ENCODE measurements at regions not wholly inside any gene's neighbourhood (a gene's known extent, or its start where the extent isn't known, plus 50 kb on each side); places are given as distances from the start of the nearest gene placed in this dataset.
"Not testable (repeated sequence)": the region's sequence is repeated elsewhere in the genome, so short reads cannot be mapped to it uniquely, and the experiment has no call there.

- intact Hi-C loops (cut with DNase I): no loop called here
- Histone ChIP-seq H3K27ac (no peak overlapping the region), H3K9me3 (no peaks in the 10 kb centered on the region), H3K27me3 (replicated peaks; ENCODE audit: insufficient read depth) (no peaks in the 10 kb centered on the region), H3K4me3 (no peak overlapping the region), H3K4me1 (replicated peaks) (no peaks in the 10 kb centered on the region), H3K36me3 (no peaks in the 10 kb centered on the region)
- WGBS: 97% methylated on average over 1 of the region's 1 CpG
- no peak for DNase-seq (ENCODE audit: low spot score)
- TF ChIP-seq CTCF (IDR thresholded peaks at IDR 0.05): no peak
- no peak for TF ChIP-seq POLR2AphosphoS5 (IDR thresholded peaks at IDR 0.05)
Observed at GRCh38 chr7:79523436-79523835, 70.0 kb upstream of the MAGI2 start.

- no peaks in the 10 kb centered on the region for H3K27me3 ChIP-seq (replicated peaks; ENCODE audit: insufficient read depth)
- intact Hi-C loops (cut with DNase I): no loop called here
- H3K27ac ChIP-seq: no peak overlapping the region
- H3K4me3 ChIP-seq: no peak overlapping the region
- 71% methylated on average over 1 of the region's 1 CpG for WGBS
- H3K36me3 ChIP-seq: no peaks in the 10 kb centered on the region
- no peaks in the 10 kb centered on the region for H3K9me3 ChIP-seq
- no peak for DNase-seq (ENCODE audit: low spot score)
- TF ChIP-seq CTCF (IDR thresholded peaks at IDR 0.05): no peak
- TF ChIP-seq POLR2AphosphoS5 (IDR thresholded peaks at IDR 0.05): no peak
- TF ChIP-seq POLR2A (IDR thresholded peaks at IDR 0.05): no peak
- H3K4me1 ChIP-seq (replicated peaks): no peaks in the 10 kb centered on the region
Observed at GRCh38 chr7:79520543-79520942, 67.1 kb upstream of the MAGI2 start.

GRCh38 chr7:79515358-79515757 is 61.9 kb upstream of the MAGI2 start:
- H3K4me3 ChIP-seq: no peak overlapping the region
- no peaks in the 10 kb centered on the region for H3K27me3 ChIP-seq (replicated peaks; ENCODE audit: insufficient read depth)
- TF ChIP-seq CTCF (IDR thresholded peaks at IDR 0.05) (no peak), POLR2A (IDR thresholded peaks at IDR 0.05) (no peak), POLR2AphosphoS5 (IDR thresholded peaks at IDR 0.05) (no peak)
- WGBS: 84% methylated on average over 3 of the region's 3 CpGs
- H3K4me1 ChIP-seq (replicated peaks): no peaks in the 10 kb centered on the region
- H3K9me3 ChIP-seq: no peaks in the 10 kb centered on the region
- no peak for DNase-seq (ENCODE audit: low spot score)
- no peak overlapping the region for H3K27ac ChIP-seq
- H3K36me3 ChIP-seq: no peaks in the 10 kb centered on the region
- intact Hi-C loops (cut with DNase I): no loop called here

DNA sequence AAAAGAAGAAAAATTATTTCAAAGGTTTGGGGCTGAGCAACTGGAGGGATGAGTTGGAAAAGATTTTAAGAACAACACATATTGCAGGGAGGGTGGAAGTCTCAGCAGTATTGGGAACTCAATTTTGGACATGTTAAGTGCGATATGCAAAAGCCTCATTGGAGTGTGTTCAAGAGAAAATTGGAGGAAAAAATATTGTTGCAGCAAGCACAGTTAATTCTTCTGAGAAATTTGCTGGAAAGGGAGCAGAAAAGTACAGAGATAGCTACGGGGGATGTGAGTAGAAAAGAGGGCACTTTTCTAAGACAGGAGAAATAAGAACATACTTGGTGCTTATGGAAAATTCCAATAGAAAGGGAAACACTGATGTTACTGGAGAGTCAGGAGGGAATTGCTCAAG is 59.8 kb upstream of the MAGI2 start:
- Histone ChIP-seq H3K27me3 (replicated peaks; ENCODE audit: insufficient read depth) (no peaks in the 10 kb centered on the region), H3K4me1 (replicated peaks) (no peaks in the 10 kb centered on the region), H3K36me3 (no peaks in the 10 kb centered on the region), H3K4me3 (no peak overlapping the region), H3K27ac (no peak overlapping the region), H3K9me3 (no peaks in the 10 kb centered on the region)
- DNase-seq (ENCODE audit: low spot score): no peak
- TF ChIP-seq POLR2AphosphoS5 (IDR thresholded peaks at IDR 0.05): no peak
- TF ChIP-seq POLR2A (IDR thresholded peaks at IDR 0.05): no peak
- no peak for TF ChIP-seq CTCF (IDR thresholded peaks at IDR 0.05)
- intact Hi-C loops (cut with DNase I): no loop called here
- WGBS: 87% methylated on average over 2 of the region's 2 CpGs

- intact Hi-C loops (cut with DNase I): no loop called here
Observed at GRCh38 chr7:79512261-79512660, 58.8 kb upstream of the MAGI2 start.

GRCh38 chr7:79511056-79511455 is 57.6 kb upstream of the MAGI2 start:
- H3K27me3 ChIP-seq (replicated peaks; ENCODE audit: insufficient read depth); H3K4me1 ChIP-seq (replicated peaks); H3K27ac ChIP-seq; H3K9me3 ChIP-seq; H3K36me3 ChIP-seq; intact Hi-C loops (cut with DNase I); H3K4me3 ChIP-seq; DNase-seq (ENCODE audit: low spot score): not testable (repeated sequence)
- 100% methylated on average over 1 of the region's 1 CpG for WGBS

More at GRCh38 chr7:79512261-79512660, 58.8 kb upstream of the MAGI2 start:
- TF ChIP-seq POLR2AphosphoS5 (IDR thresholded peaks at IDR 0.05) (no peak), CTCF (IDR thresholded peaks at IDR 0.05) (no peak), POLR2A (IDR thresholded peaks at IDR 0.05) (no peak)
- Histone ChIP-seq H3K36me3 (no peaks in the 10 kb centered on the region), H3K4me3 (no peak overlapping the region), H3K4me1 (replicated peaks) (no peaks in the 10 kb centered on the region), H3K27ac (no peak overlapping the region), H3K27me3 (replicated peaks; ENCODE audit: insufficient read depth) (no peaks in the 10 kb centered on the region), H3K9me3 (no peaks in the 10 kb centered on the region)
- DNase-seq (ENCODE audit: low spot score): no peak
- WGBS: 59% methylated on average over 3 of the region's 3 CpGs

Data from prostate gland (tissue), 2 donors.